Heart left ventricle (tissue), 13 donors: ENCODE measurements at regions not wholly inside any gene's neighbourhood (a gene's known extent, or its start where the extent isn't known, plus 50 kb on each side); places are given as distances from the start of the nearest gene placed in this dataset.

ENCODE experiments used
- CTCF ChIP-seq, 12 donors: fragments of 200-600 bp; sonication (generic) in 4 of 12; IDR thresholded peaks; one replicate each; pipeline versions ENCODE4 v1.5.0 to v1.8.0; 2018 to 2022; ENCODE audit warnings: antibody characterized with exemption in 12 of 12, mild to moderate bottlenecking in 5 of 12
- POLR2A ChIP-seq, 2 donors: fragments of 450-650 bp; IDR thresholded peaks; one replicate each; pipeline ENCODE4 v1.6.1; 2017; ENCODE audit warnings: antibody characterized with exemption in 2 of 2, mild to moderate bottlenecking in 2 of 2, moderate library complexity in 2 of 2
- donor health status: ischemic (EF 13 %, LVEDD 7.1; RV severe dilation, severe dysfunction).
- donor health status: DM: no; HTN: yes; CAD: no.
- donor health status: DM: no; HTN: no; CAD: no.
- donor health status: ischemic (EF 25% LVEDD 6.9; RV normal size, moderate dysfunction).
- donor health status: ischemic (EF 25% LVEDD 5.7; RV mildly dilated, moderate dysfunction).
- donor health status: ischemic (EF 35%, LVEDD 5.7; RV mildly dilated, moderate dysfunction).
- donor health status: nonischemic (EF 11% LVEDD 7.7; RV severe dilation, severe dysfunction).
- donor health status: DM: yes; HTN: yes; CAD: no.
- donor health status: PGD.
- donor health status: ischemic (EF 29% LVEDD 5.4; RV normal size, mild dysfunction).
- donor health status: nonischemic (EF 23%, LVEDD 6.1; RV moderate dilation, normal function).

- TF ChIP-seq CTCF (IDR thresholded peaks at IDR 0.05) (no peak), POLR2A (IDR thresholded peaks at IDR 0.05) (no peak)
These were observed 234.3 kb upstream of the HS6ST1 start for GRCh38 chr2:128552806-128553551.
